GM19025 (cell line): ENCODE measurements at regions not wholly inside any gene's neighbourhood (a gene's known extent, or its start where the extent isn't known, plus 50 kb on each side); places are given as distances from the start of the nearest gene placed in this dataset.

Experiments used
- ATAC-seq: cut with Tn5 transposase; IDR thresholded peaks from one replicate; pipeline ENCODE4 v1.9.1; 2021; ENCODE audit warnings: mild to moderate bottlenecking, low read depth, moderate library complexity; ENCODE audit not compliant: unreplicated experiment

DNA sequence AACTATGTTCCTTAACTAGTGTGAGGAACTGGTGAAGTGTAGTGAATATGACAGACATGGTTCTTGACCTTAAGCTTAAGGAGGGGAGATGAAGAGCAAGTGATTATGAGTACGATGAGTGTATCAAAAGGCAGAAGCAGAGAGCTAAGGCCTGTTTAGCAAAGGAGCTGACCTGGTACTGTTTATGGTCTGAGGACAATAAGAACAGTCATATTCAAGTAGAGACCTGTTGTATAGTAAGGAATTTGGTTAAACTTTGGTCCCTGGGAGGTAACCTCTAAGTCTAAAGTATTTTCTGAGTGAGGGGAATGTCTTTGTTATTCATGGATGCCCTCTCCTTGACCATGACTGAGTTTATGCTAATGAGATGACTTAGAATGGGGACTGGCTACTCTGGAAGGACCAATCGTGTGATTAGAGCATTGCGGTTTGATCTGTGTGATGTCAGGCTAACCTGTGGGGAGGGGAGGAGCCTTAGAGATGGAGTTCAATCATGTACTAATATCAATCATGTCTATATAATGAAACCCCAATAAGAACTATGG, 389.3 kb downstream of the BMP4 start:
- no peak for ATAC-seq

DNA sequence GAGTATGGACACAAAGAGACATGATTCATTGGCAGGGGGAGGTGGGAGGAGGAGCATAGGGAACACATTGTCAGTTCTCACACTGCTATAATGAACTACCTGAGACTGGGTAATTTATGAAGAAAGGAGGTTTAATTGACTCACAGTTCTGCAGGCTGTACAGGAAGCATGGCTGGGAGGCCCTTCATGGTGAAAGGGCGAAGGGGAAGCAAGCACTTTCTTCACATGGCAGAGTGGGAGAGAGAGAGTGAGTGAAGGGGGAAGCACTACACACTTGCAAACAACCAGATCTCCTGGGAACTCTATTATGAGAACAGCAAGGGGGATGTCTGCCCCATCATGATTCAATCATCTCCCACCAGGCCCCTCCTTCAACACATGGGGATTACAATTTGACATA, 391.8 kb downstream of the BMP4 start:
- ATAC-seq = no peak

DNA sequence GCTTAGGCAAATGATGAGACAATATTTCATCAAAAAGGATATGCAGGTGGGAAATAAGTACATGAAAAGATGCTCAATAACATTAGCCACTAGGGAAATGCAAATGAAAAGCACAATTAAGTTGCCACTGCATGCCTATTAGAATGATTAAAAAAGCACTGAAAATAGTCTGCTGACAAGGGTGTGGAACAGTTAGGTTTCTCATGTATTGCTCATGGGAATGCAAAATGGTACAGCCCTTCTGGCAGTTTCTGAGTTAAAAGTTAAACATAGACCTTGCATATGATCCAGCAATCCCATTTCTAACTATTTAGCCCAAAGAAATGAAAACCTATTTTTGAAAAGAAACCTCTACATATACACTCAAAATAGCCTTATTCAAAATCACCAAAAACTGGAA, 393.0 kb downstream of the BMP4 start:
- ATAC-seq = no peak

DNA sequence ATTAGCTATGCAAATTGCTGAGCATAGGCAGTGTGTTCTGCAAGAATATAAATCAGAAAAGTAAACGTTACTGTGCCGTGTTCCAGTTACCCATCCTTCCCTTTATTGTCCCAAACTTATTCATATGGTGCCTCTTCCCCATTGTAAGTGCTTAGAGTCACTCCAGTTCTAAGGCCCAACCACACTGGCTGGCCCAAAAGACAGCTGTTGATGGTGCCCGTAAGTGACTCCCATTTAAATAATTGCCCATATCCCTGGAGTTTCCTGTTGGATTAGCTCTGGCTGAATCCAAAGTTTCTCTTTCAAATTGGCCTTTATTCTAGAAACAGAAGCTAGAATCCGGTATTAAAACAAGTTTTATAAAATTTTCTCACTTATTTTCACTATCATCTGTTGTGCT, 400.1 kb upstream of the DDHD1 start:
- ATAC-seq = no peak

DNA sequence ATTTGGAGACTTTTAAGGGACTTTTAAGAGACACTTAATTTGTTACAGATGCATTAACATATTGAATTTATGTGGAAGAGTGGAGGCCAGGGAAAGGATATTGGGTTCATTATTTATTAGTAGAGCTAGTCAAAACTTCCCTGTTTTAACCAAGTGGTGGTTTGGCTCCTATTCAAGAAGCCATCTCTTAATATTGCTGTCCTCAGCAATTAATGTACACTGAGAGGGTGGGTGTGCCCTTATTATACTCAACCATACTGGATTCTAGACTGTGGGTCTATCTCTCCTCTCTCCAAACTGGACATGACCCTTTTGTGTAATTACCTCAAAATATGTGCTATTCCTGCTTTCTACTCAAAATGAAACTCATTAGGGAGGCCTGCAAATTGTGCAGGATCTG, 398.7 kb upstream of the DDHD1 start:
- ATAC-seq = no peak

DNA sequence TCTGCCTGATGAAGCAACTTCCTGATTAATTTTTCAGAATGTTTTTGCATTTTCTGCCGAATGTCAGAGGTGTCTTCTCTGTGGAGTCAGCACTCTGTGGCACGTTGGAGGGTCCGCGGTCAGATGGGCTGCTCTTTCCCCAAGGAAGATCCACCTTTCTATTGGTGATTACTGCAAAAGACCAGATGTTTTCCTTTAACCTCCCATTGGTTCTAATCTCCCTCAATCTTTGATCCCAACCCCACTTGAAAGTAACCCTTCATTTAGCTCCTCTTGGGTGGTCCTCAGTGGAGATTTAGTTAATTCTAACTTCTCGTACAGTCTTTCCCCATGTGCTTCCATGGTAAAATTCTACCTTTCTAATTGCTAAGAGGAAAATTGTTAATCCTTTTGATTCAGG, 397.7 kb upstream of the DDHD1 start:
- ATAC-seq = no peak

DNA sequence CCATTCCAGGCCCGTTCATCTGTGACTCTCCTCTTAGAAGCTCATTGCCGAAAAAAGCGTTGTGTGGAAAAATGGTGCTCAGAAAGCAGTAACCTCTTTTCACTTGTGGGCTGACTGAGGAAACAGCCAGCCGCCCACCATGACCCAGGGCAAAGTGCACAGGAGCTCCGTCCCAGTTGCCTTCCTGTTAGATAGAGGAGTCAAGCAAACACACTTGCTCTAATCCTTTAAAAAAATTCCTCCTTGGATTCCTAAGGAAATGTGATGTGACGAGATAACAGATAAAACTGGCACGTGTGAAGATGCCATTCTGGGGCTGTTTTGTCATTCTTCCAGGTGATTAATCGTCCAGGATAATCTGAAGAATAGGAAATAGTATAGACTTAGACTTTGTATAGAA, 396.8 kb upstream of the DDHD1 start:
- ATAC-seq = no peak

DNA sequence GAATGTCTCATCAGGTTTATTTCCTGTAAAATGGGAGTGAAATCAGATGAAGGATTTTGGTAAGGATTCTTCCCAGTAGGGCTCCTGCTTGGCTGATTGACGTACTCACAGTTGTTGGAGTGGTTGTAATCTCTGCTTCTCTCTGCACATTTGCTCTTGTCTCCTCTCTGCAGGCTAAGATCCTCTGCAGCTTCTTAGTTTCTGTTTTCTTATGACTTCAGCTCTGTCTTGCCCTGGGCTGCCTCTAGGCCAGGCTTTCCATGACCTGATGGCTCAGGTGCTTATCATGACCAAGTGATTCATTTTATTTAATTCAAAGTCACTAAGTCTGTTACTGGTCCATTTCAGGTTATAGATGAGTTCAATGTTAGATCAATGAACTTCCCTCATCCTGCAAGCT, 394.5 kb upstream of the DDHD1 start:
- ATAC-seq = no peak

DNA sequence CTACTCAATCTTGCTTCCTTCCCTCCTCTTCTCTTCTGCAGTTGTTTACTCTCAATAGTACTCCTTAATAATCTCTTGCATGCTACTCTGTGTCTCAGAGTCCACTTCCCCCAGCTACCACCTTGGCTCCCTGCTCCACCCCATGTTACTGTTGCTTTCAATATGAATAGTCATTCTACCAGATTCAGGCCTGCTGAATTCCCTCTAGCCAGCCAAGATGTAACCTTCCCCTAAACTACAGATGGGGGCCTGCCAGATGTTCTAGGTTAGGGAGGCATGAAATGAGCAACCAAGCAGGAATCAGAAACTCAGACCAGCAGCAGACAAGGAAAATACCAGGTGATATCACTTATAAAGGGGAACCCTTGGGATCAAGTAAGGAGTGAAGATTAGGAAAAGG, 392.1 kb upstream of the DDHD1 start:
- peak; percentile 69 for ATAC-seq

DNA sequence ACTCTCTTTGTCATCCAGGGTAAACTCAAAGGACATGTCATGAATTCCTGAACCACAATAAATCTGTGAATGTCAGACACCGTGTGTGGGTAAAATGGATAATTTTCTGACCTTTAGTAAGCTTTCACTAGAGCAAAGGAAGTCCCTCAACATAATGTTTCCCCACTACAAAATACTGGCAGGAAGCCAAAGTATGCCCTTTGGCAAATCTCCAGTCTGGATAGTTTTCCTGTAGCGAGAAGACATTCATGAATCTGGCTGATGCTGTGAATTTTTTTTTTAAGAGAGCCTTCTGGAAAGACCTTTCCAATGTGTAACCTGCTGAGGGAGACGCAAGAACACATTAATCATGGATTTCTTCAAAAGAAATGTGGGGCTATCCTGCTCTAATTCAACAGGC, 389.6 kb upstream of the DDHD1 start:
- no peak for ATAC-seq

DNA sequence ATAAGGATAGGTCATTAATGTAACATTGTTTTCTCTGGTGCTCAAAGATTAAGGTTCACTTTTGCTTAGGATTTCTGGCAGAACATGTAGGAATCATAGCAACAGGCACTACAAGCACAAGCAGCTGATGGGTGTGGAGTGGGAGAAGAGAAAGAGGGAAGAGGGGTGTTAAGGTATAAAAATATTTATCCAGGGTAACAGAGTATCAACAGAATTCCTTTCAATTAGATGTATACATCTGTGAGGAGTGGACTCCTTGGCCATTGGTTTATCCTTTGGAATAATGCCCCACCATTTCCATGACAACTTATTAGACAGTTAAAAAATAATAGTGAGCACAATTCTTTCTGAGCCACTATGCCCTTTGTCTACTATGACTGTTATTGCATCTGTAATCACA, 388.3 kb upstream of the DDHD1 start:
- no peak for ATAC-seq

DNA sequence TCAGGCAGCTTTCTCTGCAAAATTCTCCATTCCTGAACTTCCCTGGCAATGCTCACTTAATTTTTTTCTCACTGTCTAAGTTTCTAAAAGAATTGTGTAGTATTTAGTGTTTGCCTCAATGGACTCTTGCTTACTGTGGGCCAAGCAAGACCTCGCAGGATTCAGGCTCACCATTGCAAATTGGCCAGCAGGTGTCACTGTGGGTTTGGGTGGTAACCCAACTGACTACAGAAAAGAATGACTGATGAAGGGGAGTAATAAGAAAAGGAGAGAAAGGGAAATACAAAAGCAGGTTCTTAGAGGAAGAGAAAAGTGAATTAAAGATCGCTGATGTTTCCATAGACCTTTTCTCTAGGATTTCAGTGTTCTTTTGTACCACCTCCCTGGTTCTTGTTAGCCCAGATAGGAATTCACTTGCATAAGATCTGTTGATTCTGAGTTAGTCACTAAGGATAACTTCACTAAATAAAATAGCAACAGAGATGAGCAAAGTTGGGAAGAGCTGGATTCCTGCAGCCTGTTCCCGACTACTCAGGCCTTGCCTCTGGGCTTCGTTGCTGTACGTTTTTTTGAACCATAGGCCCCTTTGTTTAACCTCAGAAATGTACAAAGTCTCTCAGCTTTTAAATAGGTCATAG, 386.5 kb upstream of the DDHD1 start:
- ATAC-seq = peak; percentile 69

DNA sequence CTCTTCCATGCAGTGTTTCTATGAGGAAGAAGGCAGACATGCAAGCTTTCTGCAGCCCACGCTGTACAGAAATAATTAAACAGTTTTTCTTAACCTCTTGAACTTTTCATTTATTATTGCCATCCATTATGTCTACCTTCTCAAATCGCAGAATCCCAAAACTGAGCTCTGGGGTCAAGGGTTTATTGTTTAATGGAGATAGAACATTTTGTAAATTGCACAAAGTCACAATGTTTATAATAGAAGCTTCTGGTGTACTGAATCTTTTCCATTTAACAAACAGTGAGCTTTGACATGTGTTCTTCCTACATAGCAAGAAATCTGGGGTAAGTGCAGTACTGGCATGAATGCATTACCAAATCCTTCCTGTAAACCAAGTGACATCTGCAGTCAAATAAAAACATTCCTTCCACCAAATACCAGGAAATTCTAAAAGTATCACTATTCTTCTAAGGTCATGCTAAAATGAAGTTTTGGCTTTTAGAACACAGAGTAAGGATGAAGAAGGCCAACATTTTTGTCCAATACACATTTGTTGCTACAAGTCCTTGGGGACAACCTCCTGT, 385.3 kb upstream of the DDHD1 start:
- no peak for ATAC-seq

DNA sequence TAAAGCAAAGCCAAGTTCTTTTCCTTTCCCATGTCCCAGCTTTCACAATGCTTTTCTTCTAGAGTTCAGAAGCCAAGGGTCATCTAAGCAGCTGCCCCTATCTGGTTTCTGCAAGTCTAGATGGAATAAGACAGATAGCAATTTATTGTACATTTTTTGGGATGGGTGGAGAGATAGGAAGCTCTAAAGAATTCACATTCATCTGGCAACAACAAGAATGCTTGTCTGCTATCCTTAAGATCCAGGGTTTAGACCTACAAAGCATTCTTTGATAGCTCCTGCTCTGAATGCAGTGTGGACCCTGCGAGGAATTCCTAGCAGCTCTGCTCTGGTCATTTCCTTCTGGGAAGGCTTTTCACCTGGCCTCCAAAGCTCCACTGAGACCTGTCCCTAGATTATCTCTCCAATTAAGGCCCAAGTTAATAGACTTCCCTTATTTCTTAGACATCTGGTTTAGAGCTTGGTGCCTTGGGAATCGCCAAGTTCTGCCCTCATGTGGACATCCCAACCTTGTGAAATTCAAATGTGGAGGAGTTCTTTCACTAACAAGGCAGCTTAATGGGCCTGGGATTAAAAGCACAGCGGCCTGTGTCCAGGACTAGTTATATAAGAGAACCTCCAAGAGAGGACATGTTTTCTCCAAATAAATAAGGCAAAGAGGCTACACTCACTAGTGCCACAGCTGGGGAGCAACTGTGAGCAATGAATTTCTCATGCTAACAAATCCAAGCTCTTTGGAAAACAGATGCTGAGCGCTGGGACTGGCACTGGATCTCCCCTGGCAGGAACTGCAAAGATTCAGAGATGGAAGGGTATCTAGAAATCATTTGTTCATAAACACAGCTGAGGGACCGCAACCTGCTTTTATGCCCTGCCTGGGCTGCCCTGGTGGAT, 384.5 kb upstream of the DDHD1 start:
- no peak for ATAC-seq

DNA sequence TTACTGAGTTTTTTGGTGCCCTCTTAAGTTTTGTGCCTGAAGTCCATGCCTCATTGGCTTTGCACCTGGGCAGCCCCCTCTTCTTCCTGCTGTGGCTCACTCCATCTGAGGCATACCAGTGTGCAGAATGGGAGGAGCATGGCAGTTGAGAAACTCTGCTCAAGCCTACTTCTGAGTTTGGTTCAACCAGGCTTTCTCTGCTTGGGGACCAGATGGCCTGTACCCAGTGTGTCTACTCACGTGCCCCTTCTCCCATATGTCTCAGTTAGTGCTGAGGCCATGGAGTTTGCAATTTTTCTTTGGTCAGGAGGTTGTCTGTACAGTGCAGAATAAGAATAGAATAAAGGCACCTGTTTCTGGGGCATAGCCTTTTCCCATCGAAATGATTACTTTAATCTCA, 383.3 kb upstream of the DDHD1 start:
- no peak for ATAC-seq

DNA sequence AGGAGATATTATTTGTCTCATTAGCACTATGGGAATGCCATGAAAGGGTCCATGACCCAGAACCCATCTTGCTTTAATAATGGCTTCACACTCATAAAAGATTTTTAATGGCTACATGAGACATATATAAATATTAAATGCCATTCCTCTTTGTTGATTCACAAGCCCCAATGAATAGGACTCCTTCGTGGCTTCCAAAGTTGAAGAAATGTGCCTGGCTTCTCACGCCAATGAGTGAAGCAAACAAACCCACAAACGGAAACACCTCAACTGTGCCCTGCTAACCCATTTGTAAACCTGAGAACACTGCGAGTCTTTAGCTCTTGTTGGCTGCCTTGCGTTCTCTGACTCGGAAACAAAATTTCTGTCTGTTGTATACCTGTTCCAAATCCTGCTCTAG, 381.7 kb upstream of the DDHD1 start:
- no peak for ATAC-seq

DNA sequence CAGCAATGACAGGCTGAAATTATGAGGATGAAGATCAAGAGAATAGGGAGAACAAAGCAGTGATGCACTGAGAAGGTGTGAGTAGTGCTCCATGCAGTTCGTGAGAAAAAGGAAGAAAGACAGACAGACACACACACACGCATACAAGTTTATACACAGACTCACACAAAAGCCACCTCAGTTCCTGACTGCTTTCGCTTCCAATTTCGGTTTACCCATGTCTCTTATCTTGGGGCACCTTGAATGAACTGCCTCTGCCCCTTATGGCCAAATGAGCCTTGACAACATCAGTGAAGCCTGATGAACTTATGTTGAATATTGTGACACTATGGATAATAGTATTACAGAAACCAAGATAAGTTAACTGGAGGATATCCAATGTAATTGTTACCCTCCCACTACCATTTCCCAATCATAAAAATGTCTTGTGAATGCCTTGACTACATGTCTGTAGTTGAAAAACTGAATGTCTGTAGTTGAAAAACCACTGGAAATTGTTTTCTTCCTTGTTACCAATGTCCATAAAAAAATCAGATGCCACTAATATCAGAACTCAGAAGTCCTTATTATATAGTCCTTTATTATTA, 380.4 kb upstream of the DDHD1 start:
- no peak for ATAC-seq

DNA sequence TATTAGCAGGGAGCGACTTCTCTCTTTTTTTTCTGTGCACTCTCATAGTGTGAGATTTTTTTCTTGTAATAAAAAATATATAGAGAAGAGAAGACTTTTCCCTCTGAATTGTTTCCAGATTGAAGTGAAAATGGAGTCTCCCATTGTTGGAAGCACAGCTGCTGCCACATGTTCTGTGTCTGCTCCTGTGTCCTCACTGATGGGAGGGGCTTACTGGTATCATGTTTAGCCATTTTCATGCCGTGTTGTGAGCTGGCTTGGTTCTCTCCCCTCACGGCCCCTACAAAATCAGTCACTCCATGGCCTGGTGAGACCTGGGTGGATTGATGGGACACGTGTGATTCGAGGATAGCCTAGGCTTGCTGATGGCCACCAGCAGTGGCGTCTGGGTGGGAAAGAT, 379.7 kb upstream of the DDHD1 start:
- no peak for ATAC-seq

DNA sequence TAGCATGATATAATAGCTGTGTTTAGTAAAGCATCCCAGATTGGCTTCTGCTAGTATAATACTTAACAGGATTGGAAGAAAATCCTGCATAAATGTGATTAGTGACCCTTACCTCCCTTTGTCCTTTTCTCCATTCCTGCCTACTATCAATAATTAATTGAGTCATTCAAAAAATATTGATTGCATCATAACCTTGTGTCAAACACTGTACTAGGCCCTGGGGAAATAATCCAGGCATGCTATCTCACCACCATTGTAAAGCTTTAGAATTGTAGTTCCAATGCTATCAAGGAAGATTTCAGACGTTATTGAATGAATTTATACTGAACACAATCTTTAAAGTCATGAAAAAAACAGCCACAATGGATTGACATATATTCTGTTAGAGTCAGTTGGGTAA, 378.6 kb upstream of the DDHD1 start:
- no peak for ATAC-seq

DNA sequence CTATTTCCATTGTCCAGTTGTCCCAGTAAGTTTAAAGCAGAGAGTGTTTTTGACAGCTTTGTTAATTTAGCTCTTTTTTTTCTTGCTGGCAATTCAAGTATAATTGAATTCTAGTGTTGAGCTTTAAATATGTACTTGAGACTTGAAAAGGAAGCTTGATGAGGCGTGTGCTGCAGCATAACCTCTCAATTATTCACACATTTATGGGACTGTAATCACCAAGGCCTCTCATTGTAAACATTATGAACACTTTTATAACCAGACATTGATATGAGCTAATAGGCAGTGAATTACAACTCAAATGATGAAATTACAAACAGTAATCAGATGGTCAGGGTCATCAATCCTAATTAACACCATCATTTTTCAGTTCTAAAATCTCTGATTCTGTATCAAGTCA, 378.0 kb upstream of the DDHD1 start:
- no peak for ATAC-seq

DNA sequence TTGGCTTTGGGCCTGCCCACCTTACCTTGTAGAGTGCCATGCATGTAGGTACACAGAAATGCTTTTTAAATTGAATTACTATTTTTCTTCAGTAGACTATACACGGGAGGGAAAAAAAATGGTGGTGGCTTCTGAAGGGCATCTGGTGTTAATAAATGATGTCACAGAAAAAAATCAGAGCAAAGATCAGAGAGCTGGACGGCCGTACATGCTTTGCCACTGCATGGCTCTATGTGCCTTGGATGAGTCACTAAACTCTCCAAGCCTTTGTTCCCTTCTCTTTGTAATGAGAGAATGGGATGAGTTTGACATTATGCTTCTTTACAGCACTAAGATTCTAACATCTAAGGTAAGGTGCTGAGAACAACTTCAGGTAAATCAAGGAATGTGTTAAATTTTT, 376.4 kb upstream of the DDHD1 start:
- ATAC-seq = no peak
